Neural crest cell (in vitro differentiated cells): ENCODE measurements at regions not wholly inside any gene's neighbourhood (a gene's known extent, or its start where the extent isn't known, plus 50 kb on each side); places are given as distances from the start of the nearest gene placed in this dataset.
"Not testable (repeated sequence)": the region's sequence is repeated elsewhere in the genome, so short reads cannot be mapped to it uniquely, and the experiment has no call there.

Experiments used
- DNase-seq: peaks from one replicate; pipeline ENCODE4 v3.0.0; 2021; ENCODE audit warnings: low read depth, mixed read lengths, low spot score
- H3K27ac Mint-ChIP-seq: one replicate; pipeline ENCODE4 v1.8.0; 2021; ENCODE audit warnings: mild to moderate bottlenecking, mixed read lengths; ENCODE audit not compliant: unreplicated experiment
- H3K27me3 Mint-ChIP-seq: 2 replicates; pipeline ENCODE4 v1.8.0; 2021; ENCODE audit warnings: low read depth, mild to moderate bottlenecking, mixed read lengths
- H3K36me3 Mint-ChIP-seq: 2 replicates; pipeline ENCODE4 v1.8.0; 2021; ENCODE audit warnings: low read depth, mild to moderate bottlenecking, mixed read lengths
- H3K4me1 Mint-ChIP-seq: 2 replicates; pipeline ENCODE4 v1.8.0; 2021; ENCODE audit warnings: mixed read lengths
- H3K4me3 Mint-ChIP-seq: one replicate; pipeline ENCODE4 v1.8.0; 2021; ENCODE audit warnings: mild to moderate bottlenecking, mixed read lengths
- H3K9me3 Mint-ChIP-seq: 2 replicates; pipeline ENCODE4 v1.8.0; 2021; ENCODE audit warnings: mixed read lengths
- TF ChIP-seq, protein P1 (sequence below): fragments of 200-600 bp; sonication (generic); conservative IDR thresholded peaks from 2 replicates; pipeline ENCODE4 v1.5.0; 2021; ENCODE audit warnings: antibody characterized with exemption, mild to moderate bottlenecking

DNA sequence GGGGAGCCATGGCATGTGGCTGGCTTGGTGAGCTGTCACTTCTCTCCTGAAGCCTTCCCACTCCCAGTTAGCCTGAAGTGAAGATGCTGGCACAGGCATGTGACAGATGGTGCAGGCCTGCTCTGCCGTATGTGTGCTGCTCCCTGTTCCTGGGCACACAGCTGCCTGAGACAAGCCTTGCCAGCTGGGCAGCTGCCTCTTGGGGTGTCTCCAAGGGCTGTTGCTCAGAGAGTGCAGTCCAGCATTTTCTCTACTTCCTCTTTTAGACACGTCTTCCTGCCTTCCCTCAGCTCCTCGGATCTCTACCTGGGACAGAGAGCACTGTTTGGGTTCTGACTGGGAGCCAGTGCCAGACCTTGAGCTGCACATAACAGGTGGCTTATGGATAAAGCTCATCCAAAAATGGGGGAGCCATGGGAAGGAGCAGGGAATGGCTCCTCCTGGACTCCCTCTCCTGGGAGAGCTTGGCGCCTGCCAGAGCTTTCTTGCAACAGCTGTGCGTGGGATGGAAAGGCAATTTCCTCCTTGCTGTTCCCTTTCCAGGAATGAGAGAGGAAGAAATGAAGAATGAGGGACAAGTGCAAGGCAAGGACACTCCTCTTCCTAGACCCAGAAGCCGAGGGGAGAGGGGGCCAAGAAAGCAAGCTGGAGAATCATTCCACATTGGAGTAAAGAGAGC lies 132.9 kb downstream of the MSL3 start:
- Mint-ChIP-seq H3K4me1 (no peaks in the 10 kb centered on the region), H3K27me3 (peaks cover 2% of the 10 kb centered on the region), H3K36me3 (no peaks in the 10 kb centered on the region), H3K9me3 (peaks cover 7% of the 10 kb centered on the region), H3K4me3 (no peak overlapping the region), H3K27ac (no peak overlapping the region)
- TF ChIP-seq, protein P1, sequence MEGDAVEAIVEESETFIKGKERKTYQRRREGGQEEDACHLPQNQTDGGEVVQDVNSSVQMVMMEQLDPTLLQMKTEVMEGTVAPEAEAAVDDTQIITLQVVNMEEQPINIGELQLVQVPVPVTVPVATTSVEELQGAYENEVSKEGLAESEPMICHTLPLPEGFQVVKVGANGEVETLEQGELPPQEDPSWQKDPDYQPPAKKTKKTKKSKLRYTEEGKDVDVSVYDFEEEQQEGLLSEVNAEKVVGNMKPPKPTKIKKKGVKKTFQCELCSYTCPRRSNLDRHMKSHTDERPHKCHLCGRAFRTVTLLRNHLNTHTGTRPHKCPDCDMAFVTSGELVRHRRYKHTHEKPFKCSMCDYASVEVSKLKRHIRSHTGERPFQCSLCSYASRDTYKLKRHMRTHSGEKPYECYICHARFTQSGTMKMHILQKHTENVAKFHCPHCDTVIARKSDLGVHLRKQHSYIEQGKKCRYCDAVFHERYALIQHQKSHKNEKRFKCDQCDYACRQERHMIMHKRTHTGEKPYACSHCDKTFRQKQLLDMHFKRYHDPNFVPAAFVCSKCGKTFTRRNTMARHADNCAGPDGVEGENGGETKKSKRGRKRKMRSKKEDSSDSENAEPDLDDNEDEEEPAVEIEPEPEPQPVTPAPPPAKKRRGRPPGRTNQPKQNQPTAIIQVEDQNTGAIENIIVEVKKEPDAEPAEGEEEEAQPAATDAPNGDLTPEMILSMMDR: no peak
- DNase-seq: no peak

- Mint-ChIP-seq H3K36me3 (no peaks in the 10 kb centered on the region), H3K27me3 (no peaks in the 10 kb centered on the region), H3K27ac (no peak overlapping the region), H3K4me3 (no peak overlapping the region), H3K9me3 (peaks cover 4% of the 10 kb centered on the region), H3K4me1 (no peaks in the 10 kb centered on the region)
- DNase-seq: no peak
- TF ChIP-seq, protein P1: no peak
These were observed 136.1 kb downstream of the MSL3 start for GRCh38 chrX:11893933-11894710.

DNA sequence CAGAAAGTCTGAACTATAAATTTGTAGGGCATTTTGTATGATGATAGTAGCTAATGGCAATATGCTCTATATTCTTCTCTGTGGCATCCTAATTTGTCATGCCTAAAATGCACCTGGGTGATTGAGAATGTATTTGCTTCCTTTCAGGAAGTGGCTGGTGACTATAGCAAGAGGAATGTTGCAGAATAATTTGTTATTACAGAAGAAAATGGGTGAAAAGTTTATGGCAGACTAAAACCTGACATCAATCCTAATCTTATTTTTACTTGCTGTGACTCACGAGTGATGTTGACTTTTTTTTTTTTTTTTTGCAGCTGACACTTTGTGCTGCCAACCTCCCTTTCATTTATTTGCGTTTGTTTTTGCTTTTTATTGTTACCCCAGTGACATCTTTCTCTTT lies 141.1 kb downstream of the MSL3 start:
- no peaks in the 10 kb centered on the region for H3K4me1 Mint-ChIP-seq
- H3K4me3 Mint-ChIP-seq: no peak overlapping the region
- no peaks in the 10 kb centered on the region for H3K27me3 Mint-ChIP-seq
- H3K9me3 Mint-ChIP-seq: peaks cover 13% of the 10 kb centered on the region
- H3K27ac Mint-ChIP-seq: no peak overlapping the region
- H3K36me3 Mint-ChIP-seq: no peaks in the 10 kb centered on the region
- DNase-seq: no peak
- TF ChIP-seq, protein P1: no peak

- not testable (repeated sequence) for H3K4me1 Mint-ChIP-seq, H3K27ac Mint-ChIP-seq, H3K36me3 Mint-ChIP-seq, H3K27me3 Mint-ChIP-seq, H3K4me3 Mint-ChIP-seq, DNase-seq, H3K9me3 Mint-ChIP-seq
These were observed 147.9 kb downstream of the MSL3 start for GRCh38 chrX:11905933-11906332.

GRCh38 chrX:11908371-11908770 lies 150.3 kb downstream of the MSL3 start:
- TF ChIP-seq, protein P1: peak; percentile 51
- H3K4me1 Mint-ChIP-seq: no peaks in the 10 kb centered on the region
- H3K27me3 Mint-ChIP-seq: no peaks in the 10 kb centered on the region
- no peak overlapping the region for H3K27ac Mint-ChIP-seq
- H3K9me3 Mint-ChIP-seq: peaks cover 5% of the 10 kb centered on the region
- H3K4me3 Mint-ChIP-seq: no peak overlapping the region
- no peak for DNase-seq
- peaks cover 3% of the 10 kb centered on the region for H3K36me3 Mint-ChIP-seq

GRCh38 chrX:11913001-11913400 lies 155.0 kb downstream of the MSL3 start:
- no peak overlapping the region for H3K4me3 Mint-ChIP-seq

More at GRCh38 chrX:11913001-11913400, 155.0 kb downstream of the MSL3 start:
- DNase-seq: no peak
- peaks cover 1% of the 10 kb centered on the region for H3K27me3 Mint-ChIP-seq
- TF ChIP-seq, protein P1: no peak
- H3K36me3 Mint-ChIP-seq: peaks cover 1% of the 10 kb centered on the region
- H3K4me1 Mint-ChIP-seq: no peaks in the 10 kb centered on the region
- peaks cover 5% of the 10 kb centered on the region for H3K9me3 Mint-ChIP-seq
- H3K27ac Mint-ChIP-seq: no peak overlapping the region
